OCI-LY1 (cell line): ENCODE measurements at regions not wholly inside any gene's neighbourhood (a gene's known extent, or its start where the extent isn't known, plus 50 kb on each side); places are given as distances from the start of the nearest gene placed in this dataset.

ENCODE experiments used
- H2AFZ ChIP-seq: fragments of 200-600 bp; sonication (generic), shearing (Covaris generic); 2 replicates; pipeline ENCODE4 v1.6.0; 2014; ENCODE audit warnings: antibody characterized with exemption, mild to moderate bottlenecking, low read length
- H3F3A ChIP-seq: fragments of 200-600 bp; sonication (generic), shearing (Covaris generic); 2 replicates; pipeline ENCODE4 v1.6.0; 2014; ENCODE audit warnings: mild to moderate bottlenecking, antibody characterized with exemption, low read length, moderate library complexity; ENCODE audit not compliant: insufficient read depth
- H3K27ac ChIP-seq: fragments of 200-600 bp; sonication (generic); 2 replicates; pipeline ENCODE4 v1.5.1; 2014; ENCODE audit warnings: low read length, mixed run types, mild to moderate bottlenecking, low read depth; ENCODE audit not compliant: poor library complexity, severe bottlenecking
- H3K27me3 ChIP-seq: fragments of 200-600 bp; sonication (generic); 2 replicates; pipeline ENCODE4 v1.6.0; 2014; ENCODE audit warnings: antibody characterized with exemption, mild to moderate bottlenecking, low read length, moderate library complexity; ENCODE audit not compliant: insufficient read depth
- H3K36me3 ChIP-seq: fragments of 200-600 bp; sonication (generic); 2 replicates; pipeline ENCODE4 v1.6.1; 2014; ENCODE audit warnings: mild to moderate bottlenecking, antibody characterized with exemption, low read length, moderate library complexity, mixed read lengths; ENCODE audit not compliant: insufficient read depth
- H3K4me1 ChIP-seq: fragments of 200-600 bp; sonication (generic); 2 replicates; pipeline ENCODE4 v1.5.1; 2014; ENCODE audit warnings: mild to moderate bottlenecking, low read length, moderate library complexity; ENCODE audit not compliant: insufficient read depth, severe bottlenecking
- H3K4me2 ChIP-seq: fragments of 200-600 bp; sonication (generic), shearing (Covaris generic); 2 replicates; pipeline ENCODE4 v1.6.1; 2014; ENCODE audit warnings: low read length
- H3K4me3 ChIP-seq: fragments of 200-600 bp; sonication (generic); 2 replicates; pipeline ENCODE4 v1.5.1; 2014; ENCODE audit warnings: low read length, low read depth, mild to moderate bottlenecking, mixed read lengths; ENCODE audit not compliant: poor library complexity, severe bottlenecking
- H3K79me2 ChIP-seq: fragments of 200-600 bp; shearing (Covaris generic); 2 replicates; pipeline ENCODE4 v1.6.1; 2016; ENCODE audit warnings: mixed run types, low read length, mixed read lengths; ENCODE audit not compliant: insufficient read depth
- H3K9ac ChIP-seq: fragments of 200-600 bp; sonication (generic), shearing (Covaris generic); 2 replicates; pipeline ENCODE4 v1.6.1; 2014; ENCODE audit warnings: mild to moderate bottlenecking, low read length, mixed read lengths
- H3K9me2 ChIP-seq: fragments of 200-600 bp; sonication (generic), shearing (Covaris generic); 2 replicates; pipeline ENCODE4 v1.6.1; 2014; ENCODE audit warnings: low read depth, mild to moderate bottlenecking, low read length, mixed read lengths
- H3K9me3 ChIP-seq: fragments of 200-600 bp; shearing (Covaris generic); 2 replicates; pipeline ENCODE4 v1.6.1; 2014; ENCODE audit warnings: low read length, mixed read lengths
- H4K20me1 ChIP-seq: fragments of 200-600 bp; sonication (generic), shearing (Covaris generic); 2 replicates; pipeline ENCODE4 v1.6.0; 2016; ENCODE audit warnings: mild to moderate bottlenecking, low read length; ENCODE audit not compliant: insufficient read depth
- EZH2 ChIP-seq: fragments of 200-600 bp; sonication (generic), shearing (Covaris generic); IDR thresholded peaks from 2 replicates; pipeline ENCODE4 v1.8.0; 2017; ENCODE audit warnings: borderline replicate concordance, mixed run types, mild to moderate bottlenecking, antibody characterized with exemption, low read length, moderate library complexity, mixed read lengths
- TF ChIP-seq, protein P1 (sequence below): fragments of 200-600 bp; sonication (generic), shearing (Covaris generic); IDR thresholded peaks from 2 replicates; pipeline ENCODE4 v1.5.1; 2017; ENCODE audit warnings: mild to moderate bottlenecking, antibody characterized with exemption, low read length, moderate library complexity, mixed read lengths

DNA sequence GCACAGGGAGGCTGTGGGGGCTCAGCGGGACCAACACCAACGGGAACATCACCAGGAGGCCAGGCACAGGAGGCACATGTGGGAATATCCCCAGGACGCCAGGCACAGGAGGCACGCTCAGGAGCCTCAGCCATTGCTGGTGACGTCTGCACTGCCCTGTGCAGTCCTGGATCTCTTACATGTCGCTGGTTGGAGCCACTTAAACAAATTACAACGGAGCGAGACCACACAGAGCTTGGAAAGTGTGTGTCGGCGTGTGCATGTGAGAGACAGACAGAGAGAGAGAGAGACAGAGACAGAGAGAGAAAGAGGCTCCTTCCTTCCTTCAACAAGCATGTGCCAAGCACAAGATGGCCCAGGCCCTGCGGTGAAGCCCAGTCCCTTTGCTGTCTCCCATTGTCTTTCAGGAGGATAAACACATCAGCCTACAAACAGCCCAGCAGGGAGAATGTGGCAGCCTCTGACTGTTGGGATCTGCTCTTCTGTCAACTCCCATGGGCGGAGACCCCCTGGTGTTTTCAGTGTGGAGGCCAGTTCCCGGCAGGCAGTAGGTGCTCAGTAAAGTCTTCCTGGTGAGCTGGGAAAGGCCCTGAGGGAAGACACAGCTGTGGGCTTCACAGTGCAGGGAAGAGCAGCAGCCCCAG is 112.7 kb upstream of the THBS2 start:
- Histone ChIP-seq H3K4me1 (no peaks in the 10 kb centered on the region), H4K20me1 (no peaks in the 10 kb centered on the region), H3K36me3 (no peaks in the 10 kb centered on the region), H3K27ac (no peak overlapping the region), H3K79me2 (no peaks in the 10 kb centered on the region), H3K9ac (no peak overlapping the region), H2AFZ (no peak overlapping the region), H3K4me2 (no peak overlapping the region), H3F3A (no peaks in the 10 kb centered on the region), H3K9me3 (no peaks in the 10 kb centered on the region), H3K4me3 (no peak overlapping the region), H3K9me2 (no peaks in the 10 kb centered on the region), H3K27me3 (no peaks in the 10 kb centered on the region)
- TF ChIP-seq, protein P1, sequence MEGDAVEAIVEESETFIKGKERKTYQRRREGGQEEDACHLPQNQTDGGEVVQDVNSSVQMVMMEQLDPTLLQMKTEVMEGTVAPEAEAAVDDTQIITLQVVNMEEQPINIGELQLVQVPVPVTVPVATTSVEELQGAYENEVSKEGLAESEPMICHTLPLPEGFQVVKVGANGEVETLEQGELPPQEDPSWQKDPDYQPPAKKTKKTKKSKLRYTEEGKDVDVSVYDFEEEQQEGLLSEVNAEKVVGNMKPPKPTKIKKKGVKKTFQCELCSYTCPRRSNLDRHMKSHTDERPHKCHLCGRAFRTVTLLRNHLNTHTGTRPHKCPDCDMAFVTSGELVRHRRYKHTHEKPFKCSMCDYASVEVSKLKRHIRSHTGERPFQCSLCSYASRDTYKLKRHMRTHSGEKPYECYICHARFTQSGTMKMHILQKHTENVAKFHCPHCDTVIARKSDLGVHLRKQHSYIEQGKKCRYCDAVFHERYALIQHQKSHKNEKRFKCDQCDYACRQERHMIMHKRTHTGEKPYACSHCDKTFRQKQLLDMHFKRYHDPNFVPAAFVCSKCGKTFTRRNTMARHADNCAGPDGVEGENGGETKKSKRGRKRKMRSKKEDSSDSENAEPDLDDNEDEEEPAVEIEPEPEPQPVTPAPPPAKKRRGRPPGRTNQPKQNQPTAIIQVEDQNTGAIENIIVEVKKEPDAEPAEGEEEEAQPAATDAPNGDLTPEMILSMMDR: no peak
- no peak for TF ChIP-seq EZH2

DNA sequence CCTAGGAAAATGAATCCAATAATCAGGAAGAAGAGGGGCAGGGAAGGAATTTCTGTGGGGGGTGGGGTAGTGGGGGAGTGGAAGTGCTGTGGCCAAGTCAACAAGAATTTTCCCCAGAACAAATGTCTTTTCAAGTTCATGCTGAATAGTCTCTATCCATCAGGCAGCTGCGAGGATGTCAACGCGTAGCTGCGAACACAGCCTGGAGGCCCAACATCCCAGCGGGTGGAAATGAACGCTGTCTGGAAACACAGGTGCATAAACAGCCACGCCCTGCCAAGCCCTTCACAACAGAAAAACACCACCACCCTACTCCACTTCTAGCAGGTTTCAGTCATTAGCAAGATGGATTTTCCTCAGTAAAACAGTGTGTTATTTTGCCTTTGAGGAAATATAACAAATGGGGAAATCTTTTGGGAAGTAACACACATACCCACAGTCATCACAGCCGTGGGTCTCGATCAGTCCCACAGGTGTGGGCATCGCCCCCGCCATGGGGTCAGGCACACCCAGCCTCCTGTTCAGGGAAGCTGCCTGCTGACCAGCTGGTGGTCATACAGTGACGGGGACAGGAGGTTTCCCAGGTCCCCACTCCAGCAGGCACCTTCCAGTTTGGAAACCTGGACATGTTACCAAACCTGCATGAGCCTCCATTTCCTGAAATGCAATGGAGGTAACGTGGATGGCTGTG is 112.1 kb upstream of the THBS2 start:
- Histone ChIP-seq H3K27ac (no peak overlapping the region), H3K4me2 (no peak overlapping the region), H3K9me3 (no peaks in the 10 kb centered on the region), H3K36me3 (no peaks in the 10 kb centered on the region), H3K4me3 (no peak overlapping the region), H3K9me2 (no peaks in the 10 kb centered on the region), H3K79me2 (no peaks in the 10 kb centered on the region), H4K20me1 (no peaks in the 10 kb centered on the region), H3K27me3 (no peaks in the 10 kb centered on the region), H3F3A (no peaks in the 10 kb centered on the region), H3K9ac (no peak overlapping the region), H3K4me1 (no peaks in the 10 kb centered on the region), H2AFZ (no peak overlapping the region)
- TF ChIP-seq, protein P1: no peak
- no peak for TF ChIP-seq EZH2

DNA sequence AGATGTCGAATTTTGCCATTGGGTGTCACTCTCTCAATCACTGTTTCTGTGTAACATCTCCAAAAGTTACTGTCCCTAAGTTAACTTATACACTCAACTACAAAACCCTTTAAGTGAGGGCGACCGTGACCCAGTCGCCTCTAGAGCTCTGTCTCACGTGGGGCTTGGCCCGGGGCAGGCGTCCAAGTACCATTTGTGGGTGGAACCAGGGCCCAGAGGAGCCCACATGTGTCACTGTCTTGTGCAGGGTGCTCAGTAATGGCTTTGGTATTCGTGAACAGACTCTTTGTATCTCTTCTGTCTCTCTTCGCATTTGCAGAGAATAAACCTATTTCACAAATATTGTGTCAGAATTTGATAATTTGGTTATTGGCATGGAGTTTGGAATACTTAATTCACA is 109.9 kb upstream of the THBS2 start:
- no peak overlapping the region for H3K27ac ChIP-seq
- no peaks in the 10 kb centered on the region for H4K20me1 ChIP-seq
- no peaks in the 10 kb centered on the region for H3K27me3 ChIP-seq
- no peaks in the 10 kb centered on the region for H3F3A ChIP-seq
- H3K36me3 ChIP-seq: no peaks in the 10 kb centered on the region
- no peak overlapping the region for H3K4me2 ChIP-seq
- H3K9me2 ChIP-seq: no peaks in the 10 kb centered on the region
- H3K9me3 ChIP-seq: no peaks in the 10 kb centered on the region
- TF ChIP-seq, protein P1: no peak
- TF ChIP-seq EZH2: no peak
- no peaks in the 10 kb centered on the region for H3K4me1 ChIP-seq
- no peak overlapping the region for H2AFZ ChIP-seq
- no peak overlapping the region for H3K9ac ChIP-seq
- H3K4me3 ChIP-seq: no peak overlapping the region
- no peaks in the 10 kb centered on the region for H3K79me2 ChIP-seq
